Urinary bladder (tissue), 3 donors: ENCODE measurements at regions not wholly inside any gene's neighbourhood (a gene's known extent, or its start where the extent isn't known, plus 50 kb on each side); places are given as distances from the start of the nearest gene placed in this dataset.

ENCODE experiments used
- DNase-seq: peaks from one replicate; pipeline ENCODE4 v3.0.0-alpha.2; 2015; ENCODE audit errors: extremely low spot score
- H3K27ac ChIP-seq: one replicate; pipeline ENCODE4 v1.5.1; 2013; ENCODE audit warnings: low read depth, mild to moderate bottlenecking, moderate library complexity
- H3K36me3 ChIP-seq: one replicate; pipeline ENCODE4 v1.6.1; 2013; ENCODE audit warnings: mild to moderate bottlenecking, moderate library complexity; ENCODE audit not compliant: insufficient read depth
- H3K4me1 ChIP-seq: one replicate; pipeline ENCODE4 v1.6.1; 2013; ENCODE audit warnings: mild to moderate bottlenecking, moderate library complexity; ENCODE audit not compliant: insufficient read depth
- H3K4me3 ChIP-seq: one replicate; pipeline ENCODE4 v1.5.1; 2013; ENCODE audit warnings: low read depth, low read length
- WGBS: extraction: QIAGEN DNeasy Blood & Tissue Kit; methylation state at CpG from one replicate; pipeline ENCODE4 v1.1.7; 2013; 5-methylcytosine and 5-hydroxymethylcytosine counted together
- donor health status: healthy with polysubstance abuse.
- donor health status: healthy.

DNA sequence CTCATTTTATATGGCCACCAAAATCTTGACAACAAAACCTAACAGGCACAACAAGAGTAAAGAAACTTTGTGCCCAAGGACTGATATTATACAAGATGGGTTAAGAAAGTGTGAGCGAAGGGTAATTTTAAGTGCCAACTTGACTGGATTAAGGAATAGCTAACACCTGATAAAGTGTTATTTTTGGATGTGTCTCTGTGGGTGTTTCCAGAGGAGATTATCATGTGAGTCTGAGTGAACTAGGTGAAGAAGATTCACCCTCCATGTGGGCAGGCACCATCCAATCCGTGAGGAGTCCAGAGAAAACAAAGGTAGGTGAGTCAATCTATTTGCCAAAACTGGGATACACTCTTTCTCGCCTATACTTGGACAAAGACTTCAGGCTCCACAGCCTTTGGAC is 461.6 kb downstream of the ETS1 start:
- no peak for DNase-seq
- Histone ChIP-seq H3K27ac (no peak overlapping the region), H3K4me1 (no peaks in the 10 kb centered on the region), H3K36me3 (no peaks in the 10 kb centered on the region), H3K4me3 (no peak overlapping the region)
- 85% methylated on average over 3 of the region's 3 CpGs for WGBS

DNA sequence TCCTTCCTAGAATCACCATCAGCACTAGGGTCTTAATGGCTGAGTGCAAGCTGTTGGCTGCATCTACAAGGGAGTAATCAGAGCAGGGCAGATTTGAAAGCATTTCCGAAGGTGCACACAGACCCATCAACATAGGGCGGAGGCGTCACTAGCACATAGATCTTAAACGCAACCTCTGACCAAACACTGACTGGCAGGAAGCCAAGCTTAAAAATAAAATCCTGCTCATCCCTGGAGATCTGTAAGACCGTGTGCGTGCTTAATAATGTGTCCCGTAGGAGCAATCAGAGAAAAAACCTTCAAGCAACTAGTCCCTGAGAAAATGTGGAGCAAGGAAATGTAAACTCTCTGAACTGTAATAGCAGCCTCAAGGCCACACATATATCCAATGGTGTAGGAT is 470.5 kb downstream of the ETS1 start:
- Histone ChIP-seq H3K36me3 (no peaks in the 10 kb centered on the region), H3K4me3 (no peak overlapping the region), H3K4me1 (no peaks in the 10 kb centered on the region), H3K27ac (no peak overlapping the region)
- peak; percentile 2 for DNase-seq
- WGBS, result 15% methylated on average over 7 of the region's 7 CpGs

DNA sequence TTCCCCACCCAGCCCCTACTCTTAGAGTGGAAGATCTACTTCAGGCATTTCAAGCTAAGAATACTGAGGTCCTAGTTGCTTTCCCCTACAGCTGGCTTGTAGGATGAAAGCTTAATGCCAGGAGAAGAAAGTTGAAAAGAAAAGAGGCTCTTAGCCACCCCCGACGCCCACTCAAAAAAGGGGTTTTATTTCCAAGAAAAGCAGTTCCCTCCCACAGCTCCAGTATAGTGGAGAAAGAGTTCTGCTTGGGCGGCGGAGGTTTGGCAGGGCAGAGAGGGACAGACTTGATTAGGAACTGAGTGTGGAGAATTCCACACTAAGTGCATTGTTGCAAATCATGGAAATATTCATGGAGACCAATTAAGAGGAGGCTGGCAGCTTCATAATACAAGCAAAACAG is 470.9 kb downstream of the ETS1 start:
- DNase-seq, result no peak
- Histone ChIP-seq H3K27ac (no peak overlapping the region), H3K4me1 (no peaks in the 10 kb centered on the region), H3K36me3 (no peaks in the 10 kb centered on the region), H3K4me3 (no peak overlapping the region)
- 70% methylated on average over 4 of the region's 4 CpGs for WGBS

DNA sequence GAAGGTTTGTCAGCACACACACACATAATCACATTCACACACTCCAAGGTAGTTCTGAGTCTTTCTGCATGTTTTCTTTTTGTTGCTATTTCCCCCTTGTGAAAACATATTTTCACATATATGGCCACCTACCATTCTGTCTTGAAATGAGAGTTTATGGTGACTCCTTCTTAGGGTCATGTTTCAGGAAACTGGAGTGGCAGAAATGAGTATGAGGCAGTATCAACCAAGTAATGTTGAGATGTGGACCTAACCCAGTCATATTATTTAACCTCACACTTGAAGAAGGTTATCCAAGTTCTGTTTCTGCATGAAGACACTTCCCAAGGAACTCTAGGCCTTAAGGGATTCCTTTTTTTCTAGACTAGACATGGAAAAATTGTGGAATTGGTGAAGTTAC is 481.4 kb downstream of the ETS1 start:
- H3K36me3 ChIP-seq, result no peaks in the 10 kb centered on the region
- no peaks in the 10 kb centered on the region for H3K4me1 ChIP-seq
- no peak overlapping the region for H3K4me3 ChIP-seq
- no peak for DNase-seq
- H3K27ac ChIP-seq, result no peak overlapping the region

DNA sequence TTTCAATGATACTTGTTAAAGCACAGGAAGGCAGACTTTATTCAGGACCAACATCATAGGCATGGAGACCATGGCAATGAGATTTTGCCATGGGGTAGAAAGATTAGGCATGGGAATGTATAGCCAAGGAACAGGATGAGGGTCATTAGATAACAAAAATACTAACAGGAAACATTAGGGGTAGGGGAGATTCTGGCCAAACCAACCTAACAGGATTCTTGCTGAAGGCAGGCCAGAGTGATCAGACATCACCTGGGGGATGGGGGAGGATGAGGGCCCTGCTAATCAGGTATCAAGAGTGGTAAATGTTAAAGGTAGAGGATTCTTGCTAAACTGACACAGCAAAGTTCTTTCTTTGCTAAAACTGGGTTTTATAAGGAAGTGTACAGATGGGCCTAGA is 481.8 kb downstream of the ETS1 start:
- DNase-seq, result no peak
- Histone ChIP-seq H3K4me3 (no peak overlapping the region), H3K27ac (no peak overlapping the region), H3K36me3 (no peaks in the 10 kb centered on the region), H3K4me1 (no peaks in the 10 kb centered on the region)

DNA sequence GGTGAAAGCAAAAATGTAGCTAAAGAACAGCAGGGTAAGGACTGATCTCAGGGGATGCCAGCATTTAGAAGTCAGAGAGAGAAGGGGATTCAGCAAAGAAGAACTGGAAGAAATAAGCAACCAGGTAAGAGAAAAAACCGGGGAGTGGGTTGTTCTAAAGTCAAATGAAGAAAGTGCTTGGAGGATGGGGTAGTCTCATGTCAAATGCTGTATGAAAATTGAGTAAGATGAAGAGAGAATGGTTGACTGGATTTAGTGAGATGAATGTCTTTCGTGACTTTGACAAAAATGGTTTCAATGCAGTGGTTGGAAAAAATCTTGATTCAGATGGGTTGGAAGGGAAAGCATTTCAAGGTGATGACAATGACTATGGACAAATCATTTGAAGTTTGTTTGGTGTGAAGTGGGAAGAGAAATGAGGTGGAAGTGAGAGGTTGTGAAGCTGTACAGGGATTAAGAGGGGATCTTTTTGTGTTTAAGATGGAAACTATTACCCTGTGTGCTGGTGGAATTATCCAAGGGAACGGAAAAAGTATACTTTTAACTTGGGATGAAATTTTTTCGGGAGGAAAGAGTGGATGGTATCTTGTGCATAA is 484.0 kb downstream of the ETS1 start:
- Histone ChIP-seq H3K36me3 (no peaks in the 10 kb centered on the region), H3K4me3 (no peak overlapping the region), H3K27ac (no peak overlapping the region), H3K4me1 (no peaks in the 10 kb centered on the region)
- WGBS, result 87% methylated on average over 4 of the region's 4 CpGs
- DNase-seq, result no peak

DNA sequence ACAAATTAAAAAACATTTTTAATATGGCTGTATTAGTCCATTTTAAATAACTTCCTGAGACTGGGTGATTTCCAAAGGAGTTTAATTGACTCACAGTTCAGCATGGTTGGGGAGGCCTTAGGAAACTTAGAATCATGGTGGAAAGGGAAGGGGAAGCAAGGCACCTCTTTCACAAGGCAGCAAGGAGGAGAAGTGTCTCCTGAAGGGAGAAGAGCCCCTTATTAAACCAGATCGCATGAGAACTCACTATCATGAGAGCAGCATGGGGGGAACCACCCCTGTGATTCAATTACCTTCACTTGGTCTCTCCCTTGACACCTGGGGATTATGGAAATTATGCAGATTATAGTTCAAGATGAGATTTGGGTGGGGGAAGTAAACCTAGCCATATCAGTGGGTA is 488.6 kb downstream of the ETS1 start:
- H3K27ac ChIP-seq, result no peak overlapping the region
- no peaks in the 10 kb centered on the region for H3K36me3 ChIP-seq
- 64% methylated on average over 1 of the region's 1 CpG for WGBS
- DNase-seq, result no peak
- H3K4me3 ChIP-seq, result no peak overlapping the region
- no peaks in the 10 kb centered on the region for H3K4me1 ChIP-seq

DNA sequence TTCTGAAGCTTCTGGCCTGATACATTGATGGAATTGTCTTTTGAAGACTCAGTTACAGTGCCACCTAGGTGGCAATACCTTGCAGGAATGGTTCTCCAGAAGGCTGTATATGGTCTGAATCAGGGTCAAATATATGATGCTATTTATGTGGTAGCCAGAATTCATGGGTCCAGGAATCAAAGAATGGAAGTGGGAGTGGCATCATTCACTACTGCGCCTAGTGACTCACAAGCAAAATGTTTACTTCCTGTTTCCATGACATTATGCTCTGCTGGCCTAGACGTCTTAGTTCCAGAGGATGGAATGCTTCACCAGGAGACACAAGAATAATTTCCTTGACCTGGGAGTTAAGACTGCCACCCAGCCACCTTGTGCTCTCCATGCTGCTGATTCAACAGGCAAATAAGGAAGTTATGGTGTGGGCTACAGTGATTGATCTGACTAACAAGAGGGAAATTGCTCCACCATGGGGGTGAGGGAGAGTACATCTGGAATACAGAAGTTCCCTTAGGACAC is 491.8 kb downstream of the ETS1 start:
- no peak overlapping the region for H3K27ac ChIP-seq
- no peak for DNase-seq
- no peaks in the 10 kb centered on the region for H3K36me3 ChIP-seq
- no peaks in the 10 kb centered on the region for H3K4me1 ChIP-seq
- WGBS, result 48% methylated on average over 2 of the region's 2 CpGs
- H3K4me3 ChIP-seq, result no peak overlapping the region

DNA sequence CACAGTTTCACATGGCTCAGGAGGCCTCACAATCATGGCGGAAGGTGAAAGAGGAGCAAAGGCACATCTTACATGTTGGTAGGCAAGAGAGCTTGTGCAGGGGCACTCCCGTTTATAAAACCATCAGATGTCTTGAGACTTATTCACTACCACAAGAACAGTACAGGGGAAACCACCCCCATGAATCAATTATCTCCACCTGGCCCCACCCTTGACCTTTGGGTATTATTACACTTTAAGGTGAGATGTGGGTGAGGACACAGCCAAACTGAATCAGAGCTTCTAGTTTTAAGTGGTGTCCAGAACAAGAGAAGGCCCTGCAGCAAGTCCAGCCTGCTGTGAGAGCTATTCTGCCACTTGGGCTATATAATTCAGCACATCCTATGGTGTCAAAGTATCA is 493.7 kb downstream of the ETS1 start:
- H3K4me1 ChIP-seq, result no peaks in the 10 kb centered on the region
- no peak for DNase-seq
- WGBS, result 91% methylated on average over 2 of the region's 2 CpGs
- no peak overlapping the region for H3K27ac ChIP-seq
- no peak overlapping the region for H3K4me3 ChIP-seq
- no peaks in the 10 kb centered on the region for H3K36me3 ChIP-seq

DNA sequence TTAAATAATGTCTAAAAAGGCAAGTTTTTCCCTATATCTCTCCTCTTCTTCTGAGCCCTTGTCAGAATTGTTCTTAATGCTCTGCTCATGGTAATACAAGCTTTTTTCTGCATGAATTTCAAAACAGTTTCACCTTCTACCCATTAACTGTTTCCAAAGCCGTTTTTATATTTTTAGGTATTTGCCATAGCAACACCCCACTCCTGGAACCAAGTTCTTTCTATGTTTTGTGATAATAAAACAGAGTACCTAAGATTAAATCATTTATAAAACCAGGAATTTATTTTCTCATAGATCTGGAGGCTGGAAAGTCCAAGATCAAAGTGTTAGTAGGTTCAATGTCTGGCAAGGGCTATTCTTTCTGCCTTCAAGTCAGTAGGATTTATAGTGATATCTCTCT is 497.4 kb downstream of the ETS1 start:
- H3K27ac ChIP-seq, result no peak overlapping the region
- no peaks in the 10 kb centered on the region for H3K4me1 ChIP-seq
- DNase-seq, result no peak
- WGBS, result 94% methylated on average over 1 of the region's 1 CpG
- H3K36me3 ChIP-seq, result no peaks in the 10 kb centered on the region
- no peak overlapping the region for H3K4me3 ChIP-seq

DNA sequence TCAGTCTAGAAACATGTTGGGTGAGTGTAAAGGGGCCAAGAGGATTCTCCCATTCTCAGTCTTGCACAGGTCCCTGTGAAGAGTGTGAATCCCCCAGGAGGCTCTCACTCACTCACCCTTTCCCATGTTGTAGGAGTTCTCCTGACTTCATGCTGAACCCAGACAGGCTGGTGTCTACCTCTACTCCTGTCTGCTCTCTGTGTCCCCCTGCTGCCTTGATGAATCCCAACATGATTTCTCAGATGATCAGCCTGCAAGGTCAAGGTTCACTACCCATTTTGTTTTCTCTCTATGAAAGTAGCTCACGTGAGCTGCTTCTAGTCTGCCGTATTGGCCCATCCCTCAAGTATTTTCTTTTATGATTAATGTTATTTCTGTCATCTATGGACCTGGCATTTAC is 500.6 kb downstream of the ETS1 start:
- DNase-seq, result no peak
- Histone ChIP-seq H3K36me3 (no peaks in the 10 kb centered on the region), H3K4me1 (no peaks in the 10 kb centered on the region), H3K27ac (no peak overlapping the region), H3K4me3 (no peak overlapping the region)
- WGBS, result 93% methylated on average over 2 of the region's 2 CpGs

DNA sequence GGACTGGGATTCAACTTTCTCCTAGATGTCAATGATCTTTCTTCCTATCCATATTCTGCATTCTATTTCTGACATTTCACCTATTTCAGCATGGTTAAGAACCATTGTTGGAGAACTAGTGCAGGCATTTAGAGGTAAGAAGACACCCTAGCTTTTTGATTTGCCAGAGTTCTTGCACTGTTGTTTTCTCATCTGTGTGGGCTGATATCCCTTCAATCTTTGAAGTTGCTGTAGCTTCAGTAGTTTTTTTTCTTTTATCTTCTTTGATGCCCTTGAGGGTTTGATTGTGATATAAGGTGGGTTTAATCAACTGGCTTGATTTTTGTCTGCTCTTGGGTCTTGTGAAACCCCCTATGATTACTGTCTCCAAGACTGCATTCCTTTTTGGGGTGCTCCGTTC is 502.1 kb downstream of the ETS1 start:
- Histone ChIP-seq H3K4me3 (no peak overlapping the region), H3K36me3 (no peaks in the 10 kb centered on the region), H3K4me1 (no peaks in the 10 kb centered on the region), H3K27ac (no peak overlapping the region)
- 0% methylated on average over 1 of the region's 1 CpG for WGBS
- no peak for DNase-seq

DNA sequence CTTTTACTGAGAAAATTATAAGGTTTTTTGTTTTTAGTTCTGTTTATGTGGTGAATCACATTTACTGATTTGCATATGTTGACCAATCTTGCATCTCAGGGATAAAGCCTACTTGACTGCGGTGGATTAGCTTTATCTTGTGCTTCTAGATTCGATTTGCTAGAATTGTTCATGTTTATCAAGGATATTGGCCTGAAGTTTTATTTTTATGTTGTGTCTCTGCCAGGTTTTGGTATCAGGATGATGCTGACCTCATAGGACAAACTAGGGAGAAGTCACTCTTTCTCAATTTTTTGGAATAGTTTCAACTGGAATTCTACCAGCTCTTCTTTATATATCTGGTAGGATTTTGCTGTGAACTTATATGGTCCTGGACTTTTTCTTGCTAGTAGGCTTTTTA is 504.8 kb downstream of the ETS1 start:
- H3K36me3 ChIP-seq, result no peaks in the 10 kb centered on the region
- WGBS, result 61% methylated on average over 2 of the region's 2 CpGs
- H3K4me3 ChIP-seq, result no peak overlapping the region
- no peak overlapping the region for H3K27ac ChIP-seq
- no peaks in the 10 kb centered on the region for H3K4me1 ChIP-seq
- DNase-seq, result no peak

DNA sequence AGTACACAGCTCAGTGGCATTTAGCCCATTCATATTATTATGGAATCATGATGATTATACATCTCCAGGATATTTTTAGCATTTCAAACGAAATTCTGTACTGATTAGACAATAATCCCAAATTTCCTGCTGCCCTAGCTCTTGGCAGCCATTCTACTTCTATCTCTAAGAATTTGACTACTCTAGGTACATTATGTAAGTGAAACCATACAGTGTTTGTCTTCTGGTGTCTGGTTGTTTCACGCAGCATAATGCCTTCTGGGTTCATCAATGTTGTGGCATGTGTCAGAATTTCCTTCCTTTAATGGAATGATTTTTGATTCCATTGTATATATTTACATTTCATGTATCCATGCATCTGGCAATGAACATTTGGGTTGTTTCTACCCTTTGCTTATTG is 517.7 kb downstream of the ETS1 start:
- no peak overlapping the region for H3K27ac ChIP-seq
- 43% methylated on average over 2 of the region's 2 CpGs for WGBS

DNA sequence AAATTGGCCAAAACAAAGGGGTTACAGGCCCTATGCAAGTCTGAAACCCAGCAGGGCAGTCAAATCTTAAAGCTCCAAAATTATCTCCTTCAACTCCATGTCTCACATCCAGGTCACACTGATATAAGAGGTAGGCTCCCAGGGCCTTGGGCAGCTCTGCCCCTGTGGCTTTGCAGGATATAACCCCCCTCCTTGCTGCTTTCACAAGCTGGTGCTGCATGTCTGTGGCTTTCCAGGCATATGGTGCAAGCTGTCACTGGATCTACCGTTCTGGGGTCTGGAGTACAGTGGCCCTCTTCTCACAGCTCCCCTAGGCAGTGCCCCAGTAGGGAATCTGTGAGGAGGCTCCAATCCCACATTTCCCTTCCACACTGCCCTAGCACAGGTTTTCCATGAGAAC is 519.6 kb downstream of the ETS1 start:
- H3K36me3 ChIP-seq, result no peaks in the 10 kb centered on the region
- no peaks in the 10 kb centered on the region for H3K4me1 ChIP-seq
- no peak overlapping the region for H3K27ac ChIP-seq
- 33% methylated on average over 1 of the region's 1 CpG for WGBS
- no peak for DNase-seq
- no peak overlapping the region for H3K4me3 ChIP-seq

More for the DNA sequence above, 517.7 kb downstream of the ETS1 start:
- no peaks in the 10 kb centered on the region for H3K4me1 ChIP-seq
- no peak overlapping the region for H3K4me3 ChIP-seq
- peaks cover 1% of the 10 kb centered on the region for H3K36me3 ChIP-seq
- no peak for DNase-seq
